Lower leg skin (tissue), 3 donors: ENCODE measurements at regions not wholly inside any gene's neighbourhood (a gene's known extent, or its start where the extent isn't known, plus 50 kb on each side); places are given as distances from the start of the nearest gene placed in this dataset.

Experiments used
- POLR2A ChIP-seq, 2 donors: fragments of 450-650 bp; IDR thresholded peaks; one replicate each; pipeline ENCODE4 v1.6.1; 2016 to 2017; ENCODE audit warnings: antibody characterized with exemption in 2 of 2, mild to moderate bottlenecking in 1 of 2, moderate library complexity in 1 of 2
- TF ChIP-seq, protein P1 (sequence below), 3 donors: fragments of 450-650 bp; IDR thresholded peaks; one replicate each; pipeline ENCODE4 v1.5.1; 2016; ENCODE audit warnings: antibody characterized with exemption in 3 of 3, mild to moderate bottlenecking in 3 of 3, moderate library complexity in 2 of 3

DNA sequence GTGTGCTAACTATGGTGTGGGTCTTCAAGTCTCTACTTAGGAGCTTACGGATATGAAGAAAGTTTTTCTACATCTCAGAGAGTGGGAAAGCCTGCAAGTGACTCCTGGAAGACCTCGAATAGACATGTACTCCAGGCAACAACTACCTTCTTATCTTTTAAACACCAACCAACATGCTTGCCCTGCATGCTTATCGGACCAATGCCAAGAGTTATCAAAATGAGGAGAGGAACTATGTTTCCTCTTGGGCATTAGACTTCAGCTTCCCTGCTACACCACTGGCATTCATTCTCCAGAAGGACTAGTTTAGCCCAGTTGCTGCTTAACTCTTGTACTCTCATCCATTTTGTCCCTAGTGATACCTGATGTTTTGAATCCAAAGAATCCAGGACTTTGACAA is 74.7 kb upstream of the MAN2A1 start:
- TF ChIP-seq, protein P1, sequence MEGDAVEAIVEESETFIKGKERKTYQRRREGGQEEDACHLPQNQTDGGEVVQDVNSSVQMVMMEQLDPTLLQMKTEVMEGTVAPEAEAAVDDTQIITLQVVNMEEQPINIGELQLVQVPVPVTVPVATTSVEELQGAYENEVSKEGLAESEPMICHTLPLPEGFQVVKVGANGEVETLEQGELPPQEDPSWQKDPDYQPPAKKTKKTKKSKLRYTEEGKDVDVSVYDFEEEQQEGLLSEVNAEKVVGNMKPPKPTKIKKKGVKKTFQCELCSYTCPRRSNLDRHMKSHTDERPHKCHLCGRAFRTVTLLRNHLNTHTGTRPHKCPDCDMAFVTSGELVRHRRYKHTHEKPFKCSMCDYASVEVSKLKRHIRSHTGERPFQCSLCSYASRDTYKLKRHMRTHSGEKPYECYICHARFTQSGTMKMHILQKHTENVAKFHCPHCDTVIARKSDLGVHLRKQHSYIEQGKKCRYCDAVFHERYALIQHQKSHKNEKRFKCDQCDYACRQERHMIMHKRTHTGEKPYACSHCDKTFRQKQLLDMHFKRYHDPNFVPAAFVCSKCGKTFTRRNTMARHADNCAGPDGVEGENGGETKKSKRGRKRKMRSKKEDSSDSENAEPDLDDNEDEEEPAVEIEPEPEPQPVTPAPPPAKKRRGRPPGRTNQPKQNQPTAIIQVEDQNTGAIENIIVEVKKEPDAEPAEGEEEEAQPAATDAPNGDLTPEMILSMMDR (IDR thresholded peaks at IDR 0.05), result no peak
- no peak for TF ChIP-seq POLR2A (IDR thresholded peaks at IDR 0.05)
